Mesendoderm (in vitro differentiated cells): ENCODE measurements at regions not wholly inside any gene's neighbourhood (a gene's known extent, or its start where the extent isn't known, plus 50 kb on each side); places are given as distances from the start of the nearest gene placed in this dataset.

Experiments used
- DNase-seq: peaks from one replicate; pipeline ENCODE4 v3.0.0; 2013
- H2AK5ac ChIP-seq: 2 replicates; pipeline ENCODE4 v1.6.1; 2013; ENCODE audit warnings: low read length, inconsistent platforms
- H2BK120ac ChIP-seq: 2 replicates; pipeline ENCODE4 v1.6.1; 2013; ENCODE audit warnings: low read depth, mild to moderate bottlenecking, low read length, moderate library complexity, mixed read lengths
- H2BK15ac ChIP-seq: replicated peaks from 2 replicates; pipeline ENCODE4 v1.6.1; 2013; ENCODE audit warnings: low read depth, mild to moderate bottlenecking, moderate library complexity
- H2BK5ac ChIP-seq: 2 replicates; pipeline ENCODE4 v1.6.1; 2013; ENCODE audit warnings: low read length, inconsistent platforms
- H3K18ac ChIP-seq: 2 replicates; pipeline ENCODE4 v1.6.1; 2013; ENCODE audit warnings: mild to moderate bottlenecking, low read length, mixed read lengths
- H3K23ac ChIP-seq: one replicate; pipeline ENCODE4 v1.6.1; 2013; ENCODE audit warnings: low read length
- H3K27ac ChIP-seq: 2 replicates; pipeline ENCODE4 v1.5.1; 2013; ENCODE audit warnings: low read depth, mild to moderate bottlenecking, inconsistent platforms, low read length, moderate library complexity
- H3K27me3 ChIP-seq: 2 replicates; pipeline ENCODE4 v1.6.1; 2013; ENCODE audit warnings: low read length, control low read depth, mild to moderate bottlenecking, inconsistent platforms; ENCODE audit not compliant: insufficient read depth, poor library complexity
- H3K36me3 ChIP-seq: 2 replicates; pipeline ENCODE4 v1.6.1; 2013; ENCODE audit warnings: low read length, inconsistent platforms; ENCODE audit not compliant: control insufficient read depth, insufficient read depth
- H3K4ac ChIP-seq: one replicate; pipeline ENCODE4 v1.6.1; 2013; ENCODE audit warnings: low read depth, mild to moderate bottlenecking, low read length, moderate library complexity
- H3K4me1 ChIP-seq: 2 replicates; pipeline ENCODE4 v1.6.1; 2013; ENCODE audit warnings: low read depth, low read length, inconsistent platforms; ENCODE audit not compliant: control insufficient read depth
- H3K4me2 ChIP-seq: 2 replicates; pipeline ENCODE4 v1.6.1; 2013; ENCODE audit warnings: low read length
- H3K4me3 ChIP-seq: 2 replicates; pipeline ENCODE4 v1.5.1; 2013; ENCODE audit warnings: mild to moderate bottlenecking, low read length
- H3K56ac ChIP-seq: one replicate; pipeline ENCODE4 v1.6.1; 2013; ENCODE audit warnings: low read length
- H3K79me1 ChIP-seq: 2 replicates; pipeline ENCODE4 v1.6.1; 2013; ENCODE audit warnings: low read length, inconsistent platforms
- H3K79me2 ChIP-seq: 2 replicates; pipeline ENCODE4 v1.6.1; 2013; ENCODE audit warnings: mild to moderate bottlenecking, low read length; ENCODE audit not compliant: control insufficient read depth, insufficient read depth
- H3K9ac ChIP-seq: 2 replicates; pipeline ENCODE4 v1.6.1; 2013; ENCODE audit warnings: low read length, inconsistent platforms
- H4K5ac ChIP-seq: one replicate; pipeline ENCODE4 v1.6.1; 2013; ENCODE audit warnings: low read length
- H4K8ac ChIP-seq: one replicate; pipeline ENCODE4 v1.6.1; 2013; ENCODE audit warnings: low read depth, mild to moderate bottlenecking, control low read depth, low read length, moderate library complexity
- WGBS: extraction: QIAGEN DNeasy Blood & Tissue Kit; methylation state at CpG from one replicate; pipeline ENCODE4 v1.1.7; 2013; ENCODE audit warnings: low lambda C conversion rate, missing lambda C conversion rate; ENCODE audit not compliant: insufficient coverage; ENCODE audit errors: extremely low coverage; 5-methylcytosine and 5-hydroxymethylcytosine counted together

- Histone ChIP-seq H3K23ac (no peak overlapping the region), H3K27me3 (no peaks in the 10 kb centered on the region), H2AK5ac (no peak overlapping the region), H3K79me1 (no peaks in the 10 kb centered on the region), H3K18ac (no peak overlapping the region), H2BK5ac (no peak overlapping the region), H3K4me3 (no peak overlapping the region), H3K9ac (no peak overlapping the region), H3K79me2 (no peaks in the 10 kb centered on the region), H3K4me1 (no peaks in the 10 kb centered on the region), H3K36me3 (no peaks in the 10 kb centered on the region), H2BK15ac (no peak overlapping the region), H3K27ac (no peak overlapping the region), H3K4ac (no peak overlapping the region), H3K4me2 (no peak overlapping the region), H2BK120ac (no peak overlapping the region), H3K56ac (no peak overlapping the region), H4K8ac (no peak overlapping the region), H4K5ac (no peak overlapping the region)
- no peak for DNase-seq
- WGBS: no CpG with 5 or more reads among the region's 1 CpG
Observed at GRCh38 chr1:82790556-82790955, 989.8 kb downstream of the ADGRL2 start.

- no peaks in the 10 kb centered on the region for H3K36me3 ChIP-seq
- H3K23ac ChIP-seq: no peak overlapping the region
- no peak overlapping the region for H2BK5ac ChIP-seq
- H4K5ac ChIP-seq: no peak overlapping the region
- no peak overlapping the region for H3K4me2 ChIP-seq
- DNase-seq: no peak
- H3K4ac ChIP-seq: no peak overlapping the region
- H3K27me3 ChIP-seq: no peaks in the 10 kb centered on the region
- no peak overlapping the region for H2BK15ac ChIP-seq
- no peaks in the 10 kb centered on the region for H3K79me1 ChIP-seq
- WGBS: no CpG with 5 or more reads among the region's 1 CpG
- H3K79me2 ChIP-seq: no peaks in the 10 kb centered on the region
- H4K8ac ChIP-seq: no peak overlapping the region
- H3K9ac ChIP-seq: no peak overlapping the region
- no peaks in the 10 kb centered on the region for H3K4me1 ChIP-seq
- no peak overlapping the region for H3K56ac ChIP-seq
- H2BK120ac ChIP-seq: no peak overlapping the region
- H3K18ac ChIP-seq: no peak overlapping the region
- H3K27ac ChIP-seq: no peak overlapping the region
- no peak overlapping the region for H3K4me3 ChIP-seq
- no peak overlapping the region for H2AK5ac ChIP-seq
Observed at GRCh38 chr1:82788660-82789059, 987.9 kb downstream of the ADGRL2 start.

GRCh38 chr1:82788038-82788437 is 987.3 kb downstream of the ADGRL2 start:
- no peak overlapping the region for H3K27ac ChIP-seq

GRCh38 chr1:82786883-82787282 is 986.1 kb downstream of the ADGRL2 start:
- no peak for DNase-seq
- no peak overlapping the region for H3K4ac ChIP-seq
- no CpG with 5 or more reads among the region's 1 CpG for WGBS
- no peak overlapping the region for H3K23ac ChIP-seq
- no peaks in the 10 kb centered on the region for H3K79me1 ChIP-seq
- no peak overlapping the region for H2BK120ac ChIP-seq
- H3K4me3 ChIP-seq: no peak overlapping the region
- H3K4me1 ChIP-seq: no peaks in the 10 kb centered on the region
- H2BK15ac ChIP-seq: no peak overlapping the region
- no peak overlapping the region for H2BK5ac ChIP-seq
- H3K56ac ChIP-seq: no peak overlapping the region
- H2AK5ac ChIP-seq: no peak overlapping the region
- no peak overlapping the region for H3K18ac ChIP-seq
- no peaks in the 10 kb centered on the region for H3K79me2 ChIP-seq
- no peak overlapping the region for H3K27ac ChIP-seq
- H3K4me2 ChIP-seq: no peak overlapping the region
- H4K5ac ChIP-seq: no peak overlapping the region
- H3K9ac ChIP-seq: no peak overlapping the region
- no peaks in the 10 kb centered on the region for H3K36me3 ChIP-seq
- H4K8ac ChIP-seq: peak overlapping the region; percentile 76
- no peaks in the 10 kb centered on the region for H3K27me3 ChIP-seq

More at GRCh38 chr1:82788038-82788437, 987.3 kb downstream of the ADGRL2 start:
- H4K5ac ChIP-seq: no peak overlapping the region
- no peak overlapping the region for H3K4ac ChIP-seq
- DNase-seq: no peak
- no peak overlapping the region for H3K4me3 ChIP-seq
- no peak overlapping the region for H4K8ac ChIP-seq
- no peak overlapping the region for H2BK120ac ChIP-seq
- no peak overlapping the region for H3K4me2 ChIP-seq
- H3K36me3 ChIP-seq: no peaks in the 10 kb centered on the region
- H3K79me1 ChIP-seq: no peaks in the 10 kb centered on the region
- WGBS: no CpG with 5 or more reads among the region's 2 CpGs
- no peak overlapping the region for H3K18ac ChIP-seq
- no peak overlapping the region for H2AK5ac ChIP-seq
- H3K56ac ChIP-seq: no peak overlapping the region
- no peaks in the 10 kb centered on the region for H3K4me1 ChIP-seq
- no peak overlapping the region for H3K9ac ChIP-seq
- H3K27me3 ChIP-seq: no peaks in the 10 kb centered on the region
- H2BK5ac ChIP-seq: no peak overlapping the region
- no peak overlapping the region for H3K23ac ChIP-seq
- no peaks in the 10 kb centered on the region for H3K79me2 ChIP-seq
- no peak overlapping the region for H2BK15ac ChIP-seq

- no peak for DNase-seq
- Histone ChIP-seq H3K79me1 (no peaks in the 10 kb centered on the region), H3K4me1 (no peaks in the 10 kb centered on the region), H4K5ac (no peak overlapping the region), H2AK5ac (no peak overlapping the region), H3K27ac (no peak overlapping the region), H3K4me3 (no peak overlapping the region), H2BK120ac (no peak overlapping the region), H3K9ac (no peak overlapping the region), H3K36me3 (no peaks in the 10 kb centered on the region), H3K23ac (no peak overlapping the region), H3K56ac (no peak overlapping the region), H2BK5ac (no peak overlapping the region), H4K8ac (no peak overlapping the region), H3K18ac (no peak overlapping the region), H3K79me2 (no peaks in the 10 kb centered on the region), H3K4me2 (no peak overlapping the region), H3K27me3 (no peaks in the 10 kb centered on the region), H3K4ac (no peak overlapping the region), H2BK15ac (no peak overlapping the region)
- no CpG with 5 or more reads among the region's 1 CpG for WGBS
Observed at GRCh38 chr1:82785268-82785790, 984.6 kb downstream of the ADGRL2 start.

GRCh38 chr1:82783044-82783443 is 982.3 kb downstream of the ADGRL2 start:
- H2BK120ac ChIP-seq: no peak overlapping the region
- no peak overlapping the region for H2BK5ac ChIP-seq
- H3K27me3 ChIP-seq: no peaks in the 10 kb centered on the region
- no CpG with 5 or more reads among the region's 5 CpGs for WGBS
- no peaks in the 10 kb centered on the region for H3K36me3 ChIP-seq
- H4K8ac ChIP-seq: no peak overlapping the region
- no peak overlapping the region for H3K4ac ChIP-seq
- no peak overlapping the region for H3K23ac ChIP-seq
- H3K27ac ChIP-seq: no peak overlapping the region
- no peak for DNase-seq
- no peak overlapping the region for H3K18ac ChIP-seq
- H3K9ac ChIP-seq: no peak overlapping the region
- H3K79me2 ChIP-seq: no peaks in the 10 kb centered on the region
- no peak overlapping the region for H4K5ac ChIP-seq
- H3K4me2 ChIP-seq: no peak overlapping the region
- no peak overlapping the region for H2AK5ac ChIP-seq
- H3K79me1 ChIP-seq: no peaks in the 10 kb centered on the region
- H3K4me1 ChIP-seq: no peaks in the 10 kb centered on the region
- no peak overlapping the region for H3K56ac ChIP-seq
- H3K4me3 ChIP-seq: no peak overlapping the region
- no peak overlapping the region for H2BK15ac ChIP-seq
